CD8-positive, alpha-beta memory T cell (primary cell): ENCODE measurements at regions not wholly inside any gene's neighbourhood (a gene's known extent, or its start where the extent isn't known, plus 50 kb on each side); places are given as distances from the start of the nearest gene placed in this dataset.

Experiments used
- CTCF ChIA-PET: fragments of 350-600 bp; sonication (Branson Sonifier 250); formaldehyde crosslinking; loops from one replicate; lab custom pipeline; 2021; ENCODE audit warnings: antibody characterized with exemption; lab: Charles Lee
- POLR2A ChIA-PET: fragments of 350-600 bp; sonication (Branson Sonifier 250); formaldehyde crosslinking; loops from one replicate; lab custom pipeline; 2021; ENCODE audit warnings: antibody characterized with exemption; lab: Charles Lee
- DNase-seq, 5 donors: peaks; one replicate each; pipeline versions ENCODE4 v3.0.0 to v3.0.0-alpha.2; 2020 to 2022; ENCODE audit warnings: mixed read lengths in 1 of 5
- H3K27ac ChIP-seq: one replicate; pipeline ENCODE4 v1.7.0; 2013; ENCODE audit warnings: low read depth, mild to moderate bottlenecking, low read length, moderate library complexity
- H3K27me3 ChIP-seq: 2 replicates; pipeline ENCODE4 v1.7.0; 2013; ENCODE audit warnings: low read length, mild to moderate bottlenecking; ENCODE audit not compliant: insufficient read depth, poor library complexity, severe bottlenecking
- H3K36me3 ChIP-seq: 2 replicates; pipeline ENCODE4 v1.7.0; 2013; ENCODE audit warnings: mild to moderate bottlenecking, low read length, moderate library complexity; ENCODE audit not compliant: insufficient read depth
- H3K4me1 ChIP-seq: 2 replicates; pipeline ENCODE4 v1.7.0; 2013; ENCODE audit warnings: mild to moderate bottlenecking, low read length, moderate library complexity; ENCODE audit not compliant: insufficient read depth
- H3K4me3 ChIP-seq: 2 replicates; pipeline ENCODE4 v1.7.0; 2013; ENCODE audit warnings: mild to moderate bottlenecking, low read length
- H3K9me3 ChIP-seq: 2 replicates; pipeline ENCODE4 v1.7.0; 2013; ENCODE audit warnings: mild to moderate bottlenecking, low read length
- H3K27ac Mint-ChIP-seq, 8 donors: one replicate each; pipeline ENCODE4 v1.8.0; 2020 to 2021; ENCODE audit warnings: mixed read lengths in 8 of 8, mild to moderate bottlenecking in 6 of 8, inconsistent platforms in 3 of 8, moderate library complexity in 3 of 8
- H3K27me3 Mint-ChIP-seq, 2 donors: one replicate each; pipeline ENCODE4 v1.8.0; 2020 to 2021; ENCODE audit warnings: mixed read lengths in 2 of 2, mild to moderate bottlenecking in 1 of 2, moderate library complexity in 1 of 2
- H3K36me3 Mint-ChIP-seq, 3 donors: one replicate each; pipeline ENCODE4 v1.8.0; 2020 to 2021; ENCODE audit warnings: mixed read lengths in 3 of 3, inconsistent platforms in 1 of 3, mild to moderate bottlenecking in 1 of 3
- H3K4me1 Mint-ChIP-seq, 3 donors: one replicate each; pipeline ENCODE4 v1.8.0; 2020 to 2021; ENCODE audit warnings: mixed read lengths in 3 of 3, inconsistent platforms in 1 of 3, mild to moderate bottlenecking in 1 of 3
- H3K4me3 Mint-ChIP-seq, 7 donors: one replicate each; pipeline ENCODE4 v1.8.0; 2020 to 2021; ENCODE audit warnings: mixed read lengths in 7 of 7, mild to moderate bottlenecking in 6 of 7, moderate library complexity in 4 of 7, inconsistent platforms in 2 of 7
- H3K9me3 Mint-ChIP-seq, 5 donors: one replicate each; pipeline ENCODE4 v1.8.0; 2020 to 2022; ENCODE audit warnings: mixed read lengths in 5 of 5, mild to moderate bottlenecking in 3 of 5, moderate library complexity in 2 of 5, inconsistent platforms in 1 of 5

DNA sequence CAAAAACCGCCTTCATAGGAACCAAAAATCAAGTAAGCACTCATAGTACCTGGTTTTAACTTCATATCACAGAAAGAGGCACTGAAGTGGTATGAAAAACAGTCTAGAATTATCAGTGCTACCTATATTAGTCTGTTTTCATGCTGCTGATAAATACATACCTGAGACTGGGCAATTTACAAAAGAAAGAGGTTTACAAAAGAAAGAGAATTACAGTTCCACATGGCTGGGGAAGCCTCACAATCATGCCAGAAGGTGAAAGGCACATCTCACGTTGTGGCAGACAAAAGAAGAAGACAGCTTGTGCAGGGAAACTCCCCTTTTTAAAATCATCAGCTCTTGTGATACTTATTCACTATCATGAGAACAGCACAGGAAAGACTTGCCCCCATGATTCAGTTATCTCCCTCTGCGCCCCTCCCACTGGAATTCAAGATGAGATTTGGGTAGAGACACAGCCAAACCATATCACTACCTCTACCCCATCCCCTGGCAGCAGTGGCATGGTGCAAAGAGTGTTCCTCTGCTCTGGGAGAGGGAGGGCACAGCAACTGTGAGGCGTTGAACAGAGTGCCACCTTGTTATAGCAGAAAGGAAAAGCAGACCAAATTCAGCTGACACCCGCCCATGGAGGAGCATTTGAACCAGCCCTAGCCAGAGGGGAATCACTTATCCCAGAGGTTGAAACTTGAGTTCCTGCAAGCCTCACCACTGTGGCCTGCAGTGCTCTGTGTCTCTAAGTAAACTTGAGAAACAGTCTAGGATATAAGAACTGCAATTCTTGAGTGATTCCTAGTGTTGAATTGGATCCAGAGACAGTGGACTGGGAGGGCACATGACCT lies 61.9 kb upstream of the PTPRZ1 start:
- Histone ChIP-seq H3K4me1 (no peaks in the 10 kb centered on the region), H3K27ac (no peak overlapping the region), H3K36me3 (no peaks in the 10 kb centered on the region), H3K4me3 (no peak overlapping the region), H3K9me3 (no peaks in the 10 kb centered on the region), H3K27me3 (no peaks in the 10 kb centered on the region)
- no peak for DNase-seq
- H3K36me3 Mint-ChIP-seq: no peaks in the 10 kb centered on the region
- H3K27me3 Mint-ChIP-seq: peaks cover 0 to 2% of the 10 kb centered on the region in 2 donors
- H3K4me1 Mint-ChIP-seq: no peaks in the 10 kb centered on the region
- H3K9me3 Mint-ChIP-seq: peaks cover 8 to 23% (median 17%) of the 10 kb centered on the region in 5 donors
- POLR2A ChIA-PET: no interaction called here
- CTCF ChIA-PET: no interaction called here
- H3K27ac Mint-ChIP-seq: no peak overlapping the region
- no peak overlapping the region for H3K4me3 Mint-ChIP-seq

GRCh38 chr7:121807078-121807477 lies 65.9 kb upstream of the PTPRZ1 start:
- Histone ChIP-seq H3K4me3 (no peak overlapping the region), H3K9me3 (no peaks in the 10 kb centered on the region), H3K36me3 (no peaks in the 10 kb centered on the region), H3K4me1 (no peaks in the 10 kb centered on the region), H3K27me3 (no peaks in the 10 kb centered on the region), H3K27ac (no peak overlapping the region)
- Mint-ChIP-seq H3K27ac (no peak overlapping the region), H3K36me3 (no peaks in the 10 kb centered on the region), H3K4me1 (no peaks in the 10 kb centered on the region), H3K27me3 (peaks cover 0 to 2% of the 10 kb centered on the region in 2 donors), H3K4me3 (no peak overlapping the region), H3K9me3 (peaks cover 8 to 23% (median 14%) of the 10 kb centered on the region in 5 donors)
- DNase-seq: no peak
- POLR2A ChIA-PET: no interaction called here
- CTCF ChIA-PET: no interaction called here

GRCh38 chr7:121803039-121803438 lies 69.9 kb upstream of the PTPRZ1 start:
- no peak for DNase-seq
- Histone ChIP-seq H3K4me1 (no peaks in the 10 kb centered on the region), H3K9me3 (no peaks in the 10 kb centered on the region), H3K27me3 (no peaks in the 10 kb centered on the region), H3K4me3 (no peak overlapping the region), H3K36me3 (no peaks in the 10 kb centered on the region), H3K27ac (no peak overlapping the region)
- no peaks in the 10 kb centered on the region for H3K4me1 Mint-ChIP-seq
- ChIA-PET CTCF (no interaction called here), POLR2A (no interaction called here)
- H3K4me3 Mint-ChIP-seq: no peak overlapping the region
- H3K27ac Mint-ChIP-seq: no peak overlapping the region
- H3K9me3 Mint-ChIP-seq: peaks cover 7 to 15% (median 14%) of the 10 kb centered on the region in 5 donors
- no peaks in the 10 kb centered on the region for H3K27me3 Mint-ChIP-seq
- no peaks in the 10 kb centered on the region for H3K36me3 Mint-ChIP-seq

DNA sequence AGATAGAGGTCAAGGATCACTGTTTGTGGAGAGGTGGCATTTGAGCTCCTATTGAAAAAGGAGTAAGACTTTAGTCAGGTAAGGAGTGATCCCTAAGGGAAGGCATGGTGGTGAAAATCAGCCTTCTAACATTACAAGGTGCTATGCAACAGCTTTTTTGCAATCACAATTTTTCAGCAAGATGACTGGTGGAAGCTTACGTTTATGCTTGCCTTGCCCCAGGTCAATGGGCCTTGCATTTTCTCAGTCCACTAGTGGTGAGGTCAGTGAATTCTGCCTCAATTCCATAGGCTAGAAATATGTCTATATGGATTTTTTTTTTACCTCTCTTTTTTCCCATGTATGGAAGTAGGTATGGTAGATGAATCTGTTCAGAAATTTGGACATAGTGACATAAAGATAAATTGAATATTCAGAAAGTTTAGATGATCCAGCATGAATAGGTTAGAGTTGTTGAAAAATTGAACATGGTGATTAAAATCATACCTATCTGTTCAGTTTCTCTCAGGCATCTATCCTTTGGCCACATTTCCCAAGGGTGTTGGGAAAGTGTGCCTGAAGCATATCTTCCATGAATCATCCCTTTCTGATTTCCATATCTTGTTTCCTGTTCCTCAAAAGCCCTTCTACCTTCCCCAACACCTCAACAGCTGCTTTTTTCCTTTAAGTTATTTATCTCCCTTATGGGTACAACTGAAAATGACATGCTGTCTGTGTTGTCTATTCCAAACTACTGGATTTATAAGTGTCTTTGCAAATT lies 71.9 kb upstream of the PTPRZ1 start:
- peaks cover 0 to 3% (median 3%) of the 10 kb centered on the region in 5 donors for H3K9me3 Mint-ChIP-seq

GRCh38 chr7:121798896-121799295 lies 74.1 kb upstream of the PTPRZ1 start:
- H3K27me3 Mint-ChIP-seq: no peaks in the 10 kb centered on the region
- CTCF ChIA-PET: no interaction called here
- peaks cover 0 to 5% (median 0%) of the 10 kb centered on the region in 5 donors for H3K9me3 Mint-ChIP-seq
- H3K27ac Mint-ChIP-seq: no peak overlapping the region
- Histone ChIP-seq H3K27me3 (no peaks in the 10 kb centered on the region), H3K36me3 (no peaks in the 10 kb centered on the region), H3K4me1 (no peaks in the 10 kb centered on the region), H3K27ac (no peak overlapping the region), H3K9me3 (no peaks in the 10 kb centered on the region), H3K4me3 (no peak overlapping the region)
- no peaks in the 10 kb centered on the region for H3K4me1 Mint-ChIP-seq
- H3K4me3 Mint-ChIP-seq: no peak overlapping the region
- no peaks in the 10 kb centered on the region for H3K36me3 Mint-ChIP-seq
- POLR2A ChIA-PET: no interaction called here
- DNase-seq: no peak

More for the DNA sequence above, 71.9 kb upstream of the PTPRZ1 start:
- no peaks in the 10 kb centered on the region for H3K4me1 Mint-ChIP-seq
- H3K36me3 ChIP-seq: no peaks in the 10 kb centered on the region
- H3K27me3 Mint-ChIP-seq: no peaks in the 10 kb centered on the region
- no peaks in the 10 kb centered on the region for H3K36me3 Mint-ChIP-seq
- CTCF ChIA-PET: no interaction called here
- no peaks in the 10 kb centered on the region for H3K9me3 ChIP-seq
- no peaks in the 10 kb centered on the region for H3K27me3 ChIP-seq
- POLR2A ChIA-PET: no interaction called here
- H3K4me1 ChIP-seq: no peaks in the 10 kb centered on the region
- no peak overlapping the region for H3K4me3 Mint-ChIP-seq
- H3K4me3 ChIP-seq: no peak overlapping the region
- no peak overlapping the region for H3K27ac ChIP-seq
- H3K27ac Mint-ChIP-seq: no peak overlapping the region
- no peak for DNase-seq

DNA sequence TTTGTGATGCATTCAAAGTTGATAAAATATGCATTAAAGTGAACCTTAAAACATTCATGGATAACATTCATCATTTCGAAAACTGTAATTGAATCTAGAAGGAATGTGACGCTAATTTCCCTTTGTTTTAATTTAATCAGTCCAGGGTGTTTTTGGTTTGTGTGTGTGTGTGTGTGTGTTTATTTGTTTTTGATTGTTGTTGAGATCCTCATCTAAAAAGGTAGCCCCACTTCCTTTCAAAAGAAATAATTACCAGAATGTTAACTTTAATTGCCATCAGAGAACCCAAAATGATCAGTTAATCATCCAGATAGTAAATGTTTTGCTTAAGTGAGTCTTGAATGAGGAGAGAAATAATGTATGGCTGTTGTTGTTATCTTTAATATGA lies 74.5 kb upstream of the PTPRZ1 start:
- POLR2A ChIA-PET: no interaction called here
- Histone ChIP-seq H3K36me3 (no peaks in the 10 kb centered on the region), H3K27ac (no peak overlapping the region), H3K9me3 (no peaks in the 10 kb centered on the region), H3K4me3 (no peak overlapping the region), H3K27me3 (no peaks in the 10 kb centered on the region), H3K4me1 (no peaks in the 10 kb centered on the region)
- Mint-ChIP-seq H3K4me1 (no peaks in the 10 kb centered on the region), H3K36me3 (no peaks in the 10 kb centered on the region), H3K9me3 (peaks cover 0 to 5% (median 0%) of the 10 kb centered on the region in 5 donors), H3K4me3 (no peak overlapping the region), H3K27ac (no peak overlapping the region), H3K27me3 (no peaks in the 10 kb centered on the region)
- CTCF ChIA-PET: no interaction called here
- DNase-seq: no peak

DNA sequence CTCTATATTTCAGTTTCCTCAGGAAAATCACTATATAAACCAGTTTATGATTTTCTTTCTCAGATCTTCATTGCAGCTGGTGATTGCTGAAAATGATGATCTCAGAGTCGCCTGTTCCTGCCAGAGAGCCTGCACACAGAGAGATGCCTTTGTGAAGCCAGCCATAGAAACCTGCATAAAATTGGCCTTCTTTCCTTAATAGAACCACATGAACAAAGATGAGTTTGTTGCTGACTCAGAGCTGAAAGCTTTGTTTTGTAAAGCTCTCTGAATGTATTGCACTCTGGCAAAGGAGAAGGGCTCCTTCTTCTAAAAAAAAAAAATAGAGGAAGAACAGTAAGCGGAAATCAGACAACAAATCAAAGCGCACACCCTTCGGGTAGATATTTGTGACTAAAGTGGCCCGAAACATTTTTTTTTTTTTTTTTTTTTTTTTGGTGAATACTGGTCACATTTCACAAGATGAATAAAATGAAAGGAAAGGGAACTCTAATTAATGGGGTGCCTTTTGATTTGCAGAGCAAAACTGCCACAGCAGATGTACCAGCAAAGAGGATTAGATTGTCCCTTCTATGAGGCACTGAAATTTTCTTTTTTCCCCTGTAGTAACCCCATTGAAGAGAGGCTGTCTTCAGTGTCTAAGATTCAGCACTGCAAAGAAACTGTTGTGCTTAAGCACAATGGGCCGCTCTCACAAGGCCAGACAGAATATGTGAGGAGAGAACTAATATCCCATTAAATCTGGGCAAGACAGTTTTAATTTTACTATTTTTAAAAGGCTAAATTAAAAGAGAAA lies 75.1 kb upstream of the PTPRZ1 start:
- no peaks in the 10 kb centered on the region for H3K9me3 ChIP-seq
- Mint-ChIP-seq H3K4me3 (no peak overlapping the region), H3K9me3 (peaks cover 0 to 5% (median 0%) of the 10 kb centered on the region in 5 donors), H3K36me3 (no peaks in the 10 kb centered on the region), H3K27ac (no peak overlapping the region), H3K27me3 (no peaks in the 10 kb centered on the region), H3K4me1 (no peaks in the 10 kb centered on the region)
- no peaks in the 10 kb centered on the region for H3K27me3 ChIP-seq
- CTCF ChIA-PET: no interaction called here
- DNase-seq: no peak
- no peaks in the 10 kb centered on the region for H3K36me3 ChIP-seq
- no peak overlapping the region for H3K4me3 ChIP-seq
- no peak overlapping the region for H3K27ac ChIP-seq
- POLR2A ChIA-PET: no interaction called here
- H3K4me1 ChIP-seq: no peaks in the 10 kb centered on the region
